VCaP (cell line): ENCODE measurements at regions not wholly inside any gene's neighbourhood (a gene's known extent, or its start where the extent isn't known, plus 50 kb on each side); places are given as distances from the start of the nearest gene placed in this dataset.

Experiments
- H3K27ac ChIP-seq: fragments of 450-650 bp; 2 replicates; pipeline ENCODE4 v1.5.1; 2017
- TF ChIP-seq, protein P1 (sequence below): fragments of 450-650 bp; conservative IDR thresholded peaks from 2 replicates; pipeline ENCODE4 v1.5.1; 2017; ENCODE audit warnings: mild to moderate bottlenecking, moderate library complexity

DNA sequence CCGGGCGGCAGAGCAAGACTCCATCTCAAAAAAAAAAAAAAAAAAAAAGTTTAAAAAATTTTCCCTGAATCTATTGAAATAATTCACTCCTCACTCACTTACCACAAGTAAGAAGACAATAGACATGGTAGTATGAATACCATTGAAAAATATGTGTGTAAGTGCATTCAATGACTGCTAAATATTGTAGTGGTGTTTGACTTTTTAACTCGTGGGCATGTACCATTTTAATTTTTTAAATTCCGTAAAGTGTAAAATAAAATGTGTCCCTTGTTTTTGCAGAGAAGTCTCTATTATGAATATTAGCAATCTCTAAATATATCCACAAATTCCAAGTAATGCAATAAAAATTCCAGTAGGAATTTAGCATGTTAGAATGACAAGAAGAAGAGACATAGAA lies 134.1 kb downstream of the COPS8 start:
- TF ChIP-seq, protein P1, sequence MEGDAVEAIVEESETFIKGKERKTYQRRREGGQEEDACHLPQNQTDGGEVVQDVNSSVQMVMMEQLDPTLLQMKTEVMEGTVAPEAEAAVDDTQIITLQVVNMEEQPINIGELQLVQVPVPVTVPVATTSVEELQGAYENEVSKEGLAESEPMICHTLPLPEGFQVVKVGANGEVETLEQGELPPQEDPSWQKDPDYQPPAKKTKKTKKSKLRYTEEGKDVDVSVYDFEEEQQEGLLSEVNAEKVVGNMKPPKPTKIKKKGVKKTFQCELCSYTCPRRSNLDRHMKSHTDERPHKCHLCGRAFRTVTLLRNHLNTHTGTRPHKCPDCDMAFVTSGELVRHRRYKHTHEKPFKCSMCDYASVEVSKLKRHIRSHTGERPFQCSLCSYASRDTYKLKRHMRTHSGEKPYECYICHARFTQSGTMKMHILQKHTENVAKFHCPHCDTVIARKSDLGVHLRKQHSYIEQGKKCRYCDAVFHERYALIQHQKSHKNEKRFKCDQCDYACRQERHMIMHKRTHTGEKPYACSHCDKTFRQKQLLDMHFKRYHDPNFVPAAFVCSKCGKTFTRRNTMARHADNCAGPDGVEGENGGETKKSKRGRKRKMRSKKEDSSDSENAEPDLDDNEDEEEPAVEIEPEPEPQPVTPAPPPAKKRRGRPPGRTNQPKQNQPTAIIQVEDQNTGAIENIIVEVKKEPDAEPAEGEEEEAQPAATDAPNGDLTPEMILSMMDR: no peak
- H3K27ac ChIP-seq: no peak overlapping the region

DNA sequence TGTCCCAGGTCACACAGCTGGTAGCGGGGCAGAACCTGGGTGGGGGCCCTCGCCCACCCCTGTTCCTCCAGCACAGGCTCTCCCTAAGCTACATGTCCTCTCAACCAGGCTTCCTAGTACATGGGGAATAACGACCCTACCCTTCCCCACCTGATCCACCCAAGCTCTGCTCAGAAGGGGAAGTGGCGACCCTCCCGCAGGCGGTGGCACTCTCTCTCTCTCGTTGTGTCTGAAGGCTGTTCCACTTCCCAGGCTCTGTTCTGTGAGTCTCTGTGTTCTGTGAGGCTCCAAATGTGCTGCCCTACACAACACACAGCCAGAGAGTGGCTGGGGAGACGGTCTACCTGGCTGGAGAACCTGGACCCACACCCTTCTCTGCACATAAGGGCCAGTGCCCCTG lies 135.8 kb downstream of the COPS8 start:
- H3K27ac ChIP-seq: no peak overlapping the region
- TF ChIP-seq, protein P1: no peak

DNA sequence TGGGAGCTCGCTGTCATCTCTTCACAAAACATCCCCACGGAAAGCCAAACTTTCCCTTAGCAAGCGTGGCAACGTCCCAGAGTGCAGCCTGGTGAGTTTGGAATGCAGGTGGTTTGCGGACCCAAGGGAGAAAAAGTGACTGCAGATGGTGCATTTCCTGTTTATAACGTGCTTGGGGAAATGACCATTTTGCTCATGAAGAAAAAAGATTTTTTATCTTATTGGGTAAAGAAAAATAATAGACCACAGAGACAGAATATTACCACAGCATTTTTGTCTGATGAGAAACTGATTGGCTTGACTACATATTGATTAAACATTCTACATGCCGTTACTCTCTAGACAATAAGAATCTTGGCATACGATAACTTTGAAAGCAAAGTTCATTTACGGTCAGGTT lies 136.5 kb downstream of the COPS8 start:
- TF ChIP-seq, protein P1: no peak
- no peak overlapping the region for H3K27ac ChIP-seq

DNA sequence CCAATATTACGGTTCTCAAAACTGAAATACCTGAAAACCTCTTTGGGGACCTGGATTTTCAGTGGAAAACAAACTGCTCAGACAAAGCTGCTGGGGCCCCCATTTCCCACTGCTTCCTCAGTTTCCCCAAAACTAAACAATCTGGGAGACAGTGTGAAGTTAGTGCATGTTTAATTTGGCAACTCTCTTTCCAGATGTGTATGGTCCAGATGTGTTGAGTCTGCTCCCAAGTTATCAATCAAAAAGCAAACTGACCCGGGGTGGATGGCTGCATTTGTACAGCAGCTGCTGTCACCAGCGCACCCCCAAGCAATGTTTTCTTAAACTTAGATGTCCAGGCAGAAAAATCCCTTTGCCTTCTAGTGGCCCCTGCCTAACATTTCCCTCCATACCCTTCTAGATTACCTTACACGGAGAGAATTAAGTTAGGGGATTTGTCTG lies 136.9 kb downstream of the COPS8 start:
- H3K27ac ChIP-seq: no peak overlapping the region
- TF ChIP-seq, protein P1: no peak

DNA sequence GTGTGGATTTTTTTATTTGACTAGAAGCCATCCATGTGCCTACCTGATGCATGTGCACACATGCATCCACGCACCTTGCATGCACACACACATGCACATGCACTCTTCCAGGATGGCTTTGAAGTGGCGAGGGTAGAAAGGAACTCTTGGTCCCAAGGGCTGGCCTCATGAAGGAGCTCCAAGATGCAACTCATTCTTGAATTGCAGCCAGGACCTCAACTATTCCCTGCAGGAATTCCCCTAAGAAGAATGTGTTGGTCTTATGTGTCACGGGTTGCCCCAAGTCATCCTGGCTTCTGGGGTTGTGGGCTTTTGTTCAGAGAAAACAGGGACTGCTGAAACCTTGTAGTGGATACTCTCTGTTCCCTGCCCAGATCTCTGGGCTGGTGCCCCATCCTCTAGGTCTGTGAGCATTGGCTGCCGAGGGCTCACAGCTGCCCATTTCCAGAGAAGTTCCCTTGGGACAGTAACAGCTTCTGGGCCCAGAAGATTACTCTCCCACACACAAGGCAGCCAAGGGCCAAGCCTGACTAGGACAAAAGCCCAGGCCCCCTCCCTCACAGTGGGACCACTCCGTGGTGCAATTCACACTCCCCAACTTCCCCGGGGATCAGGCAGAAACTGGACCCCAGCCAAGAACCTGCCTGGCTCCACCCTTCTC lies 137.6 kb downstream of the COPS8 start:
- TF ChIP-seq, protein P1: no peak
- no peak overlapping the region for H3K27ac ChIP-seq

DNA sequence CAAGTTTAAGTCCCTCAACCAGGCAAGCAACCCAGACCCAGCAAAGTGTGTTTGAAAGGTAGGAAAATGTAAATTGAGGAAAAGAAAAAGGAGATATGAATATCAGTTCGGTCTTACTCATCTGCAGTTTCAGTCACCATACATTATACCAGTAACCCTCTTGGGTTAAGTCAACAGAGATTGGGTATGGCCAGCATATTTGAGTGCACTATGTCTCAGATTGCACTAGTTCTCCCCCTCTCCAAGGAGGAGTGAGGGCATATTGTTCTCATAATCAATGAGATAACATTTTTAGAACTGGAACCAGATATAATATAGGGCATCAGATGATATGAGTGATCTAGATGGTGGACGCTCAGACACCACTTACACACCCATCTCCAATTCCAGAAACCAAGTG lies 141.5 kb downstream of the COPS8 start:
- TF ChIP-seq, protein P1: no peak
- no peak overlapping the region for H3K27ac ChIP-seq

DNA sequence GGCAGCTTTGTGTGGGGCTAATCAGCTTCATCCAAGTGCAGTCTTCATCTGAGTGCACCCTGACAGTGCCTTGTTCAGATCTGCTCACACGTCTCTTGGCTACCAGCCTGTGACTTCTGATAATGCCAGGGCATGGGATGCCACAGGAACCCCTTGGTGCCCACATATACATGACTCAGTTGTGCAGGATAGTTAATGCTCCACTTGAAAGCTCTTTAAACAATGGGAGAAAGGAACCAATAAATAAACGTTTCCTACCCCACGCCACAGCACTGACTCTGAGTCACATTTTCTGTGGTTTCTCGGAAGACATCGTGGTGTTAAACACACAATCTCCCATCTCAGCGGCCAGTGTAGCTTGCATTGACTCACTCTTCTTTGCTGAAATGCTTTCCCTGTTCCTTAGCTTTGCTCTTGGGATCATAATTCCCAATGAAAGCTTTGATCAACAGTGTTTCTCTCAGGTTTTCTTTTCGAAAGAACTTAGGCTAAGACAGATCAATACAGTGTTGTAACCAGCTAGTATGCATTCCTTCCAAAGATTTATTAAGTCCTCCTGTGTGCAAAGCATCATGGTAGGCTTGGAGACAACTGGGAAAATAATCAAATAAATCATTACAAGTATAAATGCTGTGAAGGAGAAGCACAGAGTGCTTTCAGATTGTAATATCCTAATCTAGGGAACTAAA lies 142.0 kb downstream of the COPS8 start:
- TF ChIP-seq, protein P1: no peak
- no peak overlapping the region for H3K27ac ChIP-seq
